ENCODE measurements at regions not wholly inside any gene's neighbourhood (a gene's known extent, or its start where the extent isn't known, plus 50 kb on each side); places are given as distances from the start of the nearest gene placed in this dataset.

- Histone ChIP-seq H3K27ac (ENCODE audit: extremely low read depth, low read depth, low read length) (no peak overlapping the region), H3K4me1 (ENCODE audit: control insufficient read depth, insufficient read depth, low read length) (no peaks in the 10 kb centered on the region), H3K36me3 (ENCODE audit: control insufficient read depth in 2 of 2, insufficient read depth in 1 of 2, low read length in 2 of 2) (no peaks in the 10 kb centered on the region), H3K9me3 (ENCODE audit: control insufficient read depth, insufficient read depth, low read depth, low read length) (no peaks in the 10 kb centered on the region), H3K4me3 (ENCODE audit: low read depth, low read length) (no peak overlapping the region)
- POLR2A ChIA-PET: no interaction called here
- TF ChIP-seq ZNF610 (tag by site-specific recombination; IDR thresholded peaks at IDR 0.05; ENCODE audit: borderline replicate concordance) (no peak), ZBTB1 (tag by site-specific recombination; IDR thresholded peaks at IDR 0.05) (no peak), ZNF157 (tag by site-specific recombination; IDR thresholded peaks at IDR 0.05) (no peak), ZBTB11 (tag by site-specific recombination; conservative IDR thresholded peaks at IDR 0.05; ENCODE audit: low read depth) (no peak), TRIM28 (IDR thresholded peaks at IDR 0.05; ENCODE audit: borderline replicate concordance, low read length) (no peak), FEZF1 (tag by site-specific recombination; IDR thresholded peaks at IDR 0.05) (no peak), ZNF580 (tag by site-specific recombination; IDR thresholded peaks at IDR 0.05) (no peak), ZNF132 (tag by site-specific recombination; IDR thresholded peaks at IDR 0.05; ENCODE audit: borderline replicate concordance) (no peak), SP7 (tag by site-specific recombination; IDR thresholded peaks at IDR 0.05) (no peak), REPIN1 (tag by site-specific recombination; IDR thresholded peaks at IDR 0.05; ENCODE audit: low read depth) (no peak), ZNF398 (tag by site-specific recombination; IDR thresholded peaks at IDR 0.05) (no peak), ZFP69B (tag by site-specific recombination; IDR thresholded peaks at IDR 0.05) (no peak), ZFP3 (tag by site-specific recombination; IDR thresholded peaks at IDR 0.05; ENCODE audit: low read depth) (no peak), PRDM4 (tag by site-specific recombination; IDR thresholded peaks at IDR 0.05) (no peak), GFI1B (tag by site-specific recombination; IDR thresholded peaks at IDR 0.05) (no peak), ZBTB7A (tag by site-specific recombination; IDR thresholded peaks at IDR 0.05; ENCODE audit: low read depth) (no peak), MZF1 (tag by site-specific recombination; IDR thresholded peaks at IDR 0.05; ENCODE audit: borderline replicate concordance) (no peak), WT1 (tag by site-specific recombination; IDR thresholded peaks at IDR 0.05) (no peak), ZNF169 (tag by site-specific recombination; IDR thresholded peaks at IDR 0.05) (no peak)
- CTCF ChIA-PET: no interaction called here
These were observed 331.8 kb downstream of the TMEM114 start for GRCh38 chr16:8258523-8258922.

- H3K27ac ChIP-seq (ENCODE audit: extremely low read depth, low read depth, low read length): no peak overlapping the region
- CTCF ChIA-PET: no interaction called here
- no peaks in the 10 kb centered on the region for H3K9me3 ChIP-seq (ENCODE audit: control insufficient read depth, insufficient read depth, low read depth, low read length)
- POLR2A ChIA-PET: no interaction called here
- H3K4me1 ChIP-seq (ENCODE audit: control insufficient read depth, insufficient read depth, low read length): no peaks in the 10 kb centered on the region
- no peak overlapping the region for H3K4me3 ChIP-seq (ENCODE audit: low read depth, low read length)
- no peaks in the 10 kb centered on the region for H3K36me3 ChIP-seq (ENCODE audit: control insufficient read depth in 2 of 2, insufficient read depth in 1 of 2, low read length in 2 of 2)
- no peak for TF ChIP-seq ZNF416 (tag by site-specific recombination; IDR thresholded peaks at IDR 0.05)
- no peak for TF ChIP-seq TCF7L2 (IDR thresholded peaks at IDR 0.05; ENCODE audit: borderline replicate concordance, low read depth, low read length)
- TF ChIP-seq PRDM1 (tag by site-specific recombination; IDR thresholded peaks at IDR 0.05): no peak
- no peak for TF ChIP-seq ZNF239 (tag by site-specific recombination; IDR thresholded peaks at IDR 0.05)
- TF ChIP-seq BCL6B (tag by site-specific recombination; IDR thresholded peaks at IDR 0.05): no peak
- TF ChIP-seq PRDM6 (tag by site-specific recombination; IDR thresholded peaks at IDR 0.05): no peak
- TF ChIP-seq ZNF121 (tag by site-specific recombination; IDR thresholded peaks at IDR 0.05): no peak
- no peak for TF ChIP-seq ZFHX2 (tag by site-specific recombination; conservative IDR thresholded peaks at IDR 0.05)
These were observed 332.8 kb downstream of the TMEM114 start for GRCh38 chr16:8257561-8257960.
